ENCODE measurements at regions not wholly inside any gene's neighbourhood (a gene's known extent, or its start where the extent isn't known, plus 50 kb on each side); places are given as distances from the start of the nearest gene placed in this dataset.
A peak's percentile ranks its signal among the peaks of the same experiment; 100 is the strongest.

DNA sequence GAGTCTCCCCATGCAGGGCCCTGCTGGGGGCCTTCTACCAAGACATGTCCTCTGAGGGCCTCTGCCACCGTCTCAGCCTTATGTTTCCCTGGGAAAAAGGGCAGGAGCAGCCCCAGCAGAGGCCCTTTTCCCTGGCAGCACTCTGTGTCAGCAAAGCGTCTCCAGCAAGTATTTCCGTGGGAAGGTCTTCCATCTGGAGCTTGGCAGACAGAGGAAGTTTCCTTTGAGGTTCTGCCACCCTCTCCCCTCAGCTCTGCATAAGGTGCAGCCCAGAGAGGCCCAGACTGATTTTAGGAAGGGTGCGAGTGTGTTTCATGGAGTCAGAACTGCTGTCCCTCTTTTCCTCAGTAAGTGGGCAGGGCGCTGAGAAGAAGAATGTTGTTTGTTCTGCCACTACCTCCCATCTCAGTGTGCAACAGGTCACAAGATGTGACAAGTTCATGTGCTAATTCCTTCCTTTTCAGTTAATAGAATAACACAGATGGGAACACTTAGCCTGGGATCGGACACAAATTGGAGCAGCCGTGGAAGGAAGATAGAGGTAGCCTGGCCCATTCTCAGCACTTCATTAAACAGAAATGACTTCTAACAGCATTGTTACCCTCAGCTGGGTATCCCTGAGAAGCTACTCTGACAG lies 784.4 kb downstream of the MAFB start:
- H3K9me3 ChIP-seq, result no peaks in the 10 kb centered on the region
- TF ChIP-seq POLR2A (IDR thresholded peaks at IDR 0.05) (no peak), EP300 (IDR thresholded peaks at IDR 0.05) (no peak), POLR2AphosphoS5 (IDR thresholded peaks at IDR 0.05) (no peak)
- TF ChIP-seq, protein P1, sequence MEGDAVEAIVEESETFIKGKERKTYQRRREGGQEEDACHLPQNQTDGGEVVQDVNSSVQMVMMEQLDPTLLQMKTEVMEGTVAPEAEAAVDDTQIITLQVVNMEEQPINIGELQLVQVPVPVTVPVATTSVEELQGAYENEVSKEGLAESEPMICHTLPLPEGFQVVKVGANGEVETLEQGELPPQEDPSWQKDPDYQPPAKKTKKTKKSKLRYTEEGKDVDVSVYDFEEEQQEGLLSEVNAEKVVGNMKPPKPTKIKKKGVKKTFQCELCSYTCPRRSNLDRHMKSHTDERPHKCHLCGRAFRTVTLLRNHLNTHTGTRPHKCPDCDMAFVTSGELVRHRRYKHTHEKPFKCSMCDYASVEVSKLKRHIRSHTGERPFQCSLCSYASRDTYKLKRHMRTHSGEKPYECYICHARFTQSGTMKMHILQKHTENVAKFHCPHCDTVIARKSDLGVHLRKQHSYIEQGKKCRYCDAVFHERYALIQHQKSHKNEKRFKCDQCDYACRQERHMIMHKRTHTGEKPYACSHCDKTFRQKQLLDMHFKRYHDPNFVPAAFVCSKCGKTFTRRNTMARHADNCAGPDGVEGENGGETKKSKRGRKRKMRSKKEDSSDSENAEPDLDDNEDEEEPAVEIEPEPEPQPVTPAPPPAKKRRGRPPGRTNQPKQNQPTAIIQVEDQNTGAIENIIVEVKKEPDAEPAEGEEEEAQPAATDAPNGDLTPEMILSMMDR (IDR thresholded peaks at IDR 0.05), result no peak
- H3K36me3 ChIP-seq, result no peaks in the 10 kb centered on the region
- H3K27me3 ChIP-seq, result no peaks in the 10 kb centered on the region
- H3K4me3 ChIP-seq, result no peak overlapping the region
- no peaks in the 10 kb centered on the region for H3K4me1 ChIP-seq
- peak in 1 of 2 donors; percentile 12 for DNase-seq
- intact Hi-C loops (cut with DNase I; ENCODE audit: low total_unique reads), result no loop called here
- H3K27ac ChIP-seq, result no peak overlapping the region
- WGBS, 5 donors, result 54 to 74% (median 63%) methylated on average over 6 to 7 of the region's 7 CpGs

DNA sequence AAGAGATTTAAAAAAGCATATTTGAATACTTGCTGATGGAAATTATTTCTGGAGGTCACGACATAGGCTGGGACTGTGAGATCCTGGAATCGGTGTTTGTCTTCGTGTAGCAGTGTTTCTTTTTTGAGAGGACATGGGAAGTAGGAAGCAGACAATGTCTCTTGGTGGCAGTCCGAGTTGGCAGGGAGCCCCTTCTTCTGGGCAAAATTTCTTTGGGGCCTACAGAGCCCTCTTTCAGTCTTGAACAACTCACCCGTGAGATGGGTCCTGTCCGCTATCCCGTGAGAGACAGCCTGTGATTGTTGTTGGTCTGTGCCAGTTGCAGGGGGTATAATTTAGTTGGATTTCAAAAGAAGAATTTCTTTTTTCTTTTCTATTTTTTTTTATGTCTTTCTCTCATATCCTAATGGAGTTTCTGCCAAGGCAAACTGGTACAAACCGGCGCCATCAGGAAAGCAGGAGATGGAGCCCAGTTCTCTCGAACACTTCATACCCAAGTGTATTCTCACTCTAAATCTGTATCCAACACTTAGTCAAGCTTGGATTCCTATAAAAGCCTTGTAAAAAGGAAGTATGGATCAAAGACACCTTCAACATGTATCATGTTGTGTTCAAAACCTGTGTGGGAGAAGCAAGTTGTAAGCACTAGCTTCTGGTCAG lies 785.1 kb downstream of the MAFB start:
- no peak overlapping the region for H3K27ac ChIP-seq
- H3K27me3 ChIP-seq, result no peaks in the 10 kb centered on the region
- H3K9me3 ChIP-seq, result no peaks in the 10 kb centered on the region
- H3K4me3 ChIP-seq, result no peak overlapping the region
- DNase-seq, result no peak
- intact Hi-C loops (cut with DNase I; ENCODE audit: low total_unique reads), result no loop called here
- no peak for TF ChIP-seq EP300 (IDR thresholded peaks at IDR 0.05)
- TF ChIP-seq, protein P1 (IDR thresholded peaks at IDR 0.05), result no peak
- TF ChIP-seq POLR2A (IDR thresholded peaks at IDR 0.05), result no peak
- no peak for TF ChIP-seq POLR2AphosphoS5 (IDR thresholded peaks at IDR 0.05)
- 84 to 91% (median 90%) methylated on average over 10 of the region's 10 CpGs for WGBS, 5 donors
- no peaks in the 10 kb centered on the region for H3K36me3 ChIP-seq
- no peaks in the 10 kb centered on the region for H3K4me1 ChIP-seq

DNA sequence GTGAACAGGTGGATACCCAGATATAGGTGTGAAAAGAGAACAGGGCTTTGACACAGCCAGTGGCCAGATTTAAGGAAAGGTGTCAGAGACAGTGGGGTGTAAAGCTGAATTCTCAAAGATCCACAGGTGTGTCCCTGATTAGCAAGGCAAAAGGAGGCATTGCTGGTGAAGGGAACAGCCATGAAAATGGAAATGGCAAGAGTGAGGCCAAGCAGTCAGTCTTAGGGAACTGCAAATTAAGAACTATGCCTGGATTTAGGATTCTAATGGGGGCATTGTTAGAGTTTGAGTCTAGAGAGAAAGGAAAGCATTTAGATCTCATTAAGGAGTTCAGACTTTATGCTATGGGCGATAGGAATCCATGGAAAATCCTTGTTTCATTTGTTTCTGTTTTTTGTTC lies 789.2 kb downstream of the MAFB start:
- intact Hi-C loops (cut with DNase I; ENCODE audit: low total_unique reads), result no loop called here
- Histone ChIP-seq H3K4me3 (no peak overlapping the region), H3K9me3 (no peaks in the 10 kb centered on the region), H3K36me3 (no peaks in the 10 kb centered on the region), H3K4me1 (no peaks in the 10 kb centered on the region), H3K27ac (no peak overlapping the region), H3K27me3 (no peaks in the 10 kb centered on the region)
- TF ChIP-seq, protein P1 (IDR thresholded peaks at IDR 0.05), result no peak
- TF ChIP-seq EP300 (IDR thresholded peaks at IDR 0.05) (no peak), POLR2A (IDR thresholded peaks at IDR 0.05) (no peak)
- WGBS, 5 donors, result 42 to 86% (median 78%) methylated on average over 1 of the region's 1 CpG
- no peak for DNase-seq

DNA sequence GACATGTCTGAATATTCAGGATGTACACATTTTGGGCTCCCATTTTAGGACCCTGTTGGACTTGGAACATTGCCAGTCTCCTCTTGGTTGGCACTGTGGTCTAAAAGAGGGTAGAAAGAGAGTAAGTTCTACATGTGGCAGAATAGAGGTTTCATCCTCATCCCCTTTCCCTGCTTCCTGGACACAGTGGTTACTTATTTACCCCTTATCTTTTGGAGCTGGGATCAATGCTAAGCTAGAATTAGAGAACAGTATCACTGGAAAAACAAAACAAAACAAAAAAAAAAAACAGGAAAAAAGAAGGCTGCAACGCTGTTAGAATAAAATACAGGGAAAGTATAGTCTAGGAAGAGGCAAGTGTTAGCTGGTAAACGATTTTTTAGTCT lies 790.6 kb downstream of the MAFB start:
- no peak for DNase-seq
- H3K4me1 ChIP-seq, result no peaks in the 10 kb centered on the region
- intact Hi-C loops (cut with DNase I; ENCODE audit: low total_unique reads), result no loop called here
- no peak for TF ChIP-seq POLR2AphosphoS5 (IDR thresholded peaks at IDR 0.05)
- no peak for TF ChIP-seq POLR2A (IDR thresholded peaks at IDR 0.05)
- TF ChIP-seq, protein P1 (IDR thresholded peaks at IDR 0.05), result no peak
- TF ChIP-seq EP300 (IDR thresholded peaks at IDR 0.05), result no peak
- WGBS, 5 donors, result 25 to 65% (median 37%) methylated on average over 2 of the region's 2 CpGs
- no peak overlapping the region for H3K27ac ChIP-seq
- no peaks in the 10 kb centered on the region for H3K27me3 ChIP-seq
- H3K9me3 ChIP-seq, result no peaks in the 10 kb centered on the region
- no peak overlapping the region for H3K4me3 ChIP-seq
- H3K36me3 ChIP-seq, result no peaks in the 10 kb centered on the region

Data from stomach (tissue), 8 donors.